ENCODE measurements at regions not wholly inside any gene's neighbourhood (a gene's known extent, or its start where the extent isn't known, plus 50 kb on each side); places are given as distances from the start of the nearest gene placed in this dataset.
"Not testable (repeated sequence)": the region's sequence is repeated elsewhere in the genome, so short reads cannot be mapped to it uniquely, and the experiment has no call there.

- Histone ChIP-seq H3K36me3 (no peaks in the 10 kb centered on the region), H3K27ac (no peak overlapping the region), H3K4me1 (no peaks in the 10 kb centered on the region), H3K27me3 (no peaks in the 10 kb centered on the region), H3K9me3 (peaks cover 0 to 10% (median 6%) of the 10 kb centered on the region in 4 donors), H3K4me3 (no peak overlapping the region)
- DNase-seq, result no peak
- TF ChIP-seq EP300 (IDR thresholded peaks at IDR 0.05) (no peak), POLR2AphosphoS5 (IDR thresholded peaks at IDR 0.05) (no peak), POLR2A (IDR thresholded peaks at IDR 0.05) (no peak), CTCF (IDR thresholded peaks at IDR 0.05) (no peak)
- WGBS, 5 donors, result 65 to 81% (median 72%) methylated on average over 7 to 11 of the region's 11 CpGs
- intact Hi-C loops (cut with DNase I; ENCODE audit: low total_unique reads), result no loop called here
Observed at GRCh38 chr7:12839508-12840153, 152.2 kb downstream of the ARL4A start.

GRCh38 chr7:12844732-12845131 is 157.3 kb downstream of the ARL4A start:
- DNase-seq; H3K27ac ChIP-seq; H3K36me3 ChIP-seq; H3K4me3 ChIP-seq; intact Hi-C loops (cut with DNase I; ENCODE audit: low total_unique reads); H3K27me3 ChIP-seq; H3K4me1 ChIP-seq: not testable (repeated sequence)
- peaks cover 9 to 38% (median 17%) of the 10 kb centered on the region in 4 donors for H3K9me3 ChIP-seq

GRCh38 chr7:12847001-12847400 is 159.6 kb downstream of the ARL4A start:
- no peaks in the 10 kb centered on the region for H3K27me3 ChIP-seq
- TF ChIP-seq EP300 (IDR thresholded peaks at IDR 0.05) (no peak), CTCF (IDR thresholded peaks at IDR 0.05) (no peak), POLR2A (IDR thresholded peaks at IDR 0.05) (no peak), POLR2AphosphoS5 (IDR thresholded peaks at IDR 0.05) (no peak)
- peaks cover 9 to 38% (median 17%) of the 10 kb centered on the region in 4 donors for H3K9me3 ChIP-seq
- intact Hi-C loops (cut with DNase I; ENCODE audit: low total_unique reads), result no loop called here
- no peak overlapping the region for H3K4me3 ChIP-seq
- no peak overlapping the region for H3K27ac ChIP-seq
- no peaks in the 10 kb centered on the region for H3K4me1 ChIP-seq
- no peaks in the 10 kb centered on the region for H3K36me3 ChIP-seq
- DNase-seq, result no peak
- WGBS, 5 donors, result 77 to 95% (median 91%) methylated on average over 1 of the region's 1 CpG

GRCh38 chr7:12851142-12851541 is 163.7 kb downstream of the ARL4A start:
- Histone ChIP-seq H3K27ac (no peak overlapping the region), H3K4me1 (no peaks in the 10 kb centered on the region), H3K9me3 (peaks cover 9 to 20% (median 12%) of the 10 kb centered on the region in 4 donors), H3K4me3 (no peak overlapping the region), H3K36me3 (no peaks in the 10 kb centered on the region), H3K27me3 (no peaks in the 10 kb centered on the region)
- intact Hi-C loops (cut with DNase I; ENCODE audit: low total_unique reads), result no loop called here
- no peak for DNase-seq
- 63 to 77% (median 66%) methylated on average over 3 of the region's 3 CpGs for WGBS, 5 donors
- TF ChIP-seq EP300 (IDR thresholded peaks at IDR 0.05), result no peak
- TF ChIP-seq CTCF (IDR thresholded peaks at IDR 0.05), result no peak
- TF ChIP-seq POLR2AphosphoS5 (IDR thresholded peaks at IDR 0.05), result no peak
- no peak for TF ChIP-seq POLR2A (IDR thresholded peaks at IDR 0.05)

GRCh38 chr7:12851841-12852240 is 164.4 kb downstream of the ARL4A start:
- Histone ChIP-seq H3K4me3 (no peak overlapping the region), H3K27me3 (no peaks in the 10 kb centered on the region), H3K27ac (no peak overlapping the region), H3K9me3 (peaks cover 4 to 13% (median 5%) of the 10 kb centered on the region in 4 donors), H3K36me3 (no peaks in the 10 kb centered on the region), H3K4me1 (no peaks in the 10 kb centered on the region)
- 83 to 93% (median 91%) methylated on average over 3 of the region's 3 CpGs for WGBS, 5 donors
- TF ChIP-seq CTCF (IDR thresholded peaks at IDR 0.05) (no peak), POLR2A (IDR thresholded peaks at IDR 0.05) (no peak), POLR2AphosphoS5 (IDR thresholded peaks at IDR 0.05) (no peak), EP300 (IDR thresholded peaks at IDR 0.05) (no peak)
- DNase-seq, result no peak
- intact Hi-C loops (cut with DNase I; ENCODE audit: low total_unique reads), result no loop called here

Measured in stomach (tissue), 8 donors.